HG02588 (cell line): ENCODE measurements at regions not wholly inside any gene's neighbourhood (a gene's known extent, or its start where the extent isn't known, plus 50 kb on each side); places are given as distances from the start of the nearest gene placed in this dataset.
"Not testable (repeated sequence)": the region's sequence is repeated elsewhere in the genome, so short reads cannot be mapped to it uniquely, and the experiment has no call there.

ENCODE experiments used
- ATAC-seq: cut with Tn5 transposase; IDR thresholded peaks from one replicate; pipeline ENCODE4 v1.9.1; 2021; ENCODE audit warnings: mild to moderate bottlenecking, moderate library complexity; ENCODE audit not compliant: unreplicated experiment

DNA sequence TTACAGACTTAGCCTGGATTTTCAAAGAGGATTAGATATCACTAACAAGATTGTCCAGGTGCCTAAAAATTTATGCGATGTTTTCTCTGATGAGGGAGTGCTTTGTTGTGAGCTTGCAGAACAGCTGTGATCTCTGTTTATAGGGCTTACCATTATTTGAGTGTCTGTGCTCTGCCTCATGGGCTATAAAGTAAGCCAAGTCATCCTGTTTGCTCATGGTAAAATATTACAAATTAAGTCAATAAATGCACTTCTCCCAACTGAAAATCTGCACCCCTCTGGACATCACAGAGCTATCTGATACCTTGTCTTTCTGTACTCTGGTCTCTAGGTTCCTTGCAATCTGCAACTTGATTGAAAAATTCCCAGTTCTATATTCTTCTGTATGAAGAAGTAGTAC, 293.4 kb upstream of the ACTBL2 start:
- no peak for ATAC-seq

DNA sequence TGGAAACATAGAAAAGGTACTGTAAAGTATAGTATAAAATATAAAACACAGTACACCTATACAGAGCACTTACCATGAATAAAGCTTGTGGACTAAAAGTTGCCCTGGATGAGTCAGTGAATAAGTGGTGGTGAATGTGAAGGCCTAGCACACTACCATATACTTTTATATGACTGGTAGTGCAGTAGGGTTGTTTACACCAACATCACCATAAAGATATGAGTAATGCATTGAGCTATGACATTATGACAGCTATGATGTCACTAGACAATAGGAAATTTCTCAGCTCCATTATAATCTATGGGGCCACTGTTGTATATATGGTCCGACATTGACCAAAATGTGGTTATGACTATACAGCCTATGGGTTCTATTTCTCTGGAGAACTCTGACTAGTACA, 291.8 kb upstream of the ACTBL2 start:
- no peak for ATAC-seq

DNA sequence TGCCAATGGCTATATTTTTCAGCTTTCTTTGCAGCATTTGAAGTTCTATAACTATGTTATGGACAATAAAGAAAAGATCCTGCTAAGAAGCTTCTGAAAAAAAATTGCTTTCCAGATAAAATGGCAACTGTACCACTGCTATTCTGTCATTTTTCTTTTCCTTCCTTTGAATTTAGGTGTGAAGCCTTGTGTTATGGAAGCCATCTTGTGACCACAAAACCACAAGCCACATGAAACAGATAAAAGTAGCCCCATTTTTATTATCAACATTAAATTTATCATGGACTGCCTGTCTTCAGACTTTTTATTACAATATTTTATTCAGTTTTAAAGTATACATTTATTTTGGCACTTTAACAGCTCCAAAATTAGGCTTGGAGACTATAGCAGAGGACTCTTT, 289.9 kb upstream of the ACTBL2 start:
- no peak for ATAC-seq

DNA sequence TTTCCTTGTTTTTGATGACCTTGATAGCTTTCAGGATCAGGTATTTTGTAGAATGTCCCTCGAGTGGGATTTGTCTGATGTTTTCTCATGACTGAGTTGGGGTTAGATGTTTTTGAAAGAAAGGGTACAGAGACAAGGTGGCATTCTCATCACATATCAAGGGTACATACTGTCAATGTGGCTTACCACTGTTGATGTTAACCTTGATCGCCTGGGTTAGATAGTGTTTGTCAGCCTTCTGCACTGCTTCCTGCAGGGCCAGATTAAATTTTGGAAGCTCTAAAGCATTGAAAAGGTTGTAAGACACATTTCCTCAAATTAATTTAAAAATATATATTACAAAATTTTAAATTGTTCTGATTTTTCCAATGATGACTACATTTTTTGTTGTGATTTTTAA, 287.4 kb upstream of the ACTBL2 start:
- no peak for ATAC-seq

DNA sequence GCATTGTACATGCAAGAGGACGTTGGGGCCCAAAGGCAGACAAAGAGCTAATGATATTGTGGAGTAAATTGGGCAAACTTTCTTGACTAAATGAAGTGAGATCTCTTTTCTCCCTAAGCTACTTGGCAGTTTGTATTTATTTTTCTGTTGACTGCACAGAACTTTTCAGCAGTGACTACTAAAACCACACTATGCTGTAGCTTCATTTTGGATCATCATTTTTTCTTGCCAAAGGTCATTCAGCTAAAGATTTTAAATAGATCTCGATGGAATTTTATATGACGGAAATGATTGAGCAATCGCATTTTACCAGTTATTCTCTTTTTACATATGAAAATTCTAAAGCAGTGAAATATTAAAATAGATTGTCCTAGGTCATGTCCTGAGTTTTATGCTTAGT, 286.1 kb upstream of the ACTBL2 start:
- ATAC-seq, result no peak

DNA sequence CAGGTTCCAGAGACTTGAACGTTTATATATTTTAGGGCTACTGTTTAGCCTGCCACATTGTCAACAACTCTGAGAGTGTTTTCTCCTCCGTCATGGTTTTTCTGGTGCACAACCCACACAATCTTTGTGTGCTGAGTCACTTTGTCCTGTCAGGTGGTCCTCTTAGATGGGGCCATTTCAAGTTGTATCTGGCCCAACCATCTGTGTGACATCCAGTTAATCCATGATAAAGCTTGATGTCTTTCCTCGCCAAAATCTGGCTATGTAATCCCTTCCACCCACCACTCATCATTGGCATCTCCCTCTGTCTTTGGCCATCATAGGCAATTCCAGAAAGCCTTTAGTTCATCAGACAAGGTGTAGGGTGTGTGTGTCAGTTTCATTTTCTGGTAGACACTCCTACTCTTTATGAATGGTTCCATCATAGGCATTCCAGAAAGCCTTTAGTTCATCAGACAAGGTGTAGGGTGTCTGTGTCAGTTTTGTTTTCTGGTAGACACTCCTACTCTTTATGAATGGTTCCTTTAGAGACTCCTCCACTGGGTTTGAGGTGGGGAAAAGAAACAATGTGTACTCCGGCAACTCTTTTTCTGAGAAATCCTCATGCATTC, 282.0 kb upstream of the ACTBL2 start:
- no peak for ATAC-seq

DNA sequence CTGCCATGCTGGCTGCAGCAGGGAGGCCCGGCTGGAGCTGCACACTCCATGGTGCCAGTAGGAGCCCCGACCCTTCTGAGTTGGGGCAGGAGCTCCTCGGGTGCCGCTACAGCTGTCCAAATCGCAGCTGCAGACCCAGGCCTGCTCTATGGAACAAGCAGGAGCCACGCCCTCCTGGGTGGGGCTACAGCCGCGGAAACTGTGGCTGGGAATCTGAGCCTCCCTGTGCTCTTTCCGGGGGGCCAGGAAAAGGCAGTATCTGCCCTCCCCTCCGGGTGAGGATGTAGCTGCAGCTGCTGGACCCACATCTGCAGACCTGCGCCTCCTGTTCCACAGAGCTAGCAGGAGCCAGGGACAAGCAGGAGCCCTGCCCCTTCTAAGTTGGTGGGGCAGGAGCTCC, 278.9 kb upstream of the ACTBL2 start:
- ATAC-seq, result no peak

DNA sequence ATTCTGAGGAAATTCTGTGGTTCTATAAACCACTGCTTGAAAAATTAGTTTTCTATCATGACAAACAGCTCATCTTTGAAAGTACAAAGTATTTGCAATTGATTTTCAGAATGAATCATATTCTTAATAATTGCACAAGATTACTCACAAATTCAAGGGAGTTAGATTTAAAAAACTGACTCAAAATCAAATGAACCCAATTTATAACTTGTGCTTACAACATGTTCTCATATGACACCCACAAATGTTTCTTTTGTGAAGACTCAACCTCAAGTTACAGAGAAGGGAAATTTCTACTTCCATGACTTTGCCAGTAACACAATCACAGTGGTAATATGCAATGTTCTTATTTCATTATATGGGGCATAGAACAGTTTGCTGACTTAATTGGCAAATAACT, 272.0 kb upstream of the ACTBL2 start:
- no peak for ATAC-seq

DNA sequence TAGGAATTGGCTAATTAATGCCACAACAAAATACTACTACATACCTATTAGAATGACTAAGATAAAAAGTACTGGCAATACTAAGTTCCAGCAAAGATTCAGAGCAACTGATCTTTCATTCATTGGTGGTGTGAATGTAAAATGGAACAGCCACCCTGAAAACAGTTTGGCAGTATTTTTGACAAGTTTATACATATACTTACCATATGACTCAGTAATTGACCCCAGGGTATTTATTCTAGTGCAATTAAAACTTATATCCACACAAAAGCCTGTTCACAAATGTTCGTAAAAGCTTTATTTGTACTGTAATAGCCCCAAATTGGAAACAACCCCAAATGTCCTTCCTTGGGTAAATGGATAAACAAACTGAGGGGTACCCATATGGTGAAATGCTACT, 270.8 kb upstream of the ACTBL2 start:
- no peak for ATAC-seq

DNA sequence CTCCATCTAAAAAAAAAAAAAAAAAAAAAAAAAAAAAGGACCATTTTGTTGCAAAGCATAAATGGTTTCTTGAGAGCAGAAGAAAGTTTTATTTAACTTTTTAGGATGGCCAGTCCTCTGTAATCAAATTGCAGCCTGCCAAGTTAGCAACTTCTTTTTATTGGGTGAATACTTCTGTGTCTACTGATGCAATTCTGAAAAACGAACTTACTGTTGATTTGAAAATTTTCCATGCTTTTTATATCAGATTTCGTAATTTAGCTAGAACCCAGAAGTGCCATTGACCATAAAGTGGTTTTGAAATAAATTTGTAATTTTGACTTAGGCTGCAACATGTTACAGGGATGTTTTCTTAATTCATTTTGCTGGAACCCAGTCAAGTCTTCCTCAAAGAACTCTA, 269.1 kb upstream of the ACTBL2 start:
- ATAC-seq, result no peak

DNA sequence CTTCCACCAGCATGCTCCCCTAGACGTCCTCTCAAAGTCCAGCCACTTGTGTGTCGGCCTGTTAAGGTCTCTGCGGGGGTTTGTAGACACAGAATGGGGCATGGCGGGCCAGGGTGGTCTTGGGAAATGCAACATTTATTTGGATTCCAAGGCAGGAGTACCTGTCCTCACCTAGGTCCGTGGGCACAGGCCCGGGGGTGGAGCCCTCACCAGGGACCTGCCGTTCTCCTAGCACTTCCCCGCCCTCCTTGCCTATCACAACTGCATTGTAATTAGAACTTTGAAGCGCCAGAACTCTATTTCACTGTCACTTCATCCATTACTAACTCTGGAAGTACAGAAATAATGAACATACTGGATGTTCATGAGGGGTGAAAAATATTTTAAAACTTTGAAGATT, 268.3 kb upstream of the ACTBL2 start:
- no peak for ATAC-seq

DNA sequence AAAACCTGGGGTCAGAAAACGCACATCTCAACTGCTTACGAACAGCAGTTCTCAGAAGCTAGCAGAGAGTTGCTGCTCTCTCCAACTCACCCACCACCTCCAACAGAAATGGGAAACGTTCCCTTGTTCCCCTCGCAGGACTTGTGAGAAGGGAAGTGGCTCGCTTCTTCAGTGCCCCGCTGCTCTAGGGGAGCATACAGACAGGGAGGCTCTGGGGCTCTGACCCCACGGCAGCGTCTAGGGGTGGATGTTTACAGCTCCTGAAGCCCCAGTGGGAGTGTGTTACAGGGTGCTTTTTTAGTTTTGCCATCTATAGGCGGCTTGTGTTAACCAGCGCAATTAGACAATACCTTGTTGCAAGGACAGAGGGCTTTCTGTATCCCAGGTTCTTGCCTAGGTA, 267.7 kb upstream of the ACTBL2 start:
- ATAC-seq, result no peak

DNA sequence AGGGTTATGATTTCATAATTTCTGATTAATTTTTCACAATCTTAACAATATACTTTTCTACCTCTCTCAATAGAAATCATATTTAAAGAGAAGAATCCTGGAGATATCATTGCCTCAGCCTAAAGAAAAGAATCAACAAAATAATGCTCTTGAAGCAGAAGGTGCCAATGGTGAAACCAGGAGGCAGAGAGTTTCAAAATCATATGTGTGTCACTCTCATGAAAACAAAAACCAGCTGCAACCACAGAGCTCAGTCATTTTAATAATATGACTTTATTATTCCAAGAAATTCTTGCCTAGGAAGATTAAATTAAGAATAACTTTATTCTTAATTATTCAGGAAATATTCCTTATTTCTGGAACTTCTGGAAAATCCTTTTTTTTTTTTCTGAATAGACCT, 266.8 kb upstream of the ACTBL2 start:
- ATAC-seq, result no peak

DNA sequence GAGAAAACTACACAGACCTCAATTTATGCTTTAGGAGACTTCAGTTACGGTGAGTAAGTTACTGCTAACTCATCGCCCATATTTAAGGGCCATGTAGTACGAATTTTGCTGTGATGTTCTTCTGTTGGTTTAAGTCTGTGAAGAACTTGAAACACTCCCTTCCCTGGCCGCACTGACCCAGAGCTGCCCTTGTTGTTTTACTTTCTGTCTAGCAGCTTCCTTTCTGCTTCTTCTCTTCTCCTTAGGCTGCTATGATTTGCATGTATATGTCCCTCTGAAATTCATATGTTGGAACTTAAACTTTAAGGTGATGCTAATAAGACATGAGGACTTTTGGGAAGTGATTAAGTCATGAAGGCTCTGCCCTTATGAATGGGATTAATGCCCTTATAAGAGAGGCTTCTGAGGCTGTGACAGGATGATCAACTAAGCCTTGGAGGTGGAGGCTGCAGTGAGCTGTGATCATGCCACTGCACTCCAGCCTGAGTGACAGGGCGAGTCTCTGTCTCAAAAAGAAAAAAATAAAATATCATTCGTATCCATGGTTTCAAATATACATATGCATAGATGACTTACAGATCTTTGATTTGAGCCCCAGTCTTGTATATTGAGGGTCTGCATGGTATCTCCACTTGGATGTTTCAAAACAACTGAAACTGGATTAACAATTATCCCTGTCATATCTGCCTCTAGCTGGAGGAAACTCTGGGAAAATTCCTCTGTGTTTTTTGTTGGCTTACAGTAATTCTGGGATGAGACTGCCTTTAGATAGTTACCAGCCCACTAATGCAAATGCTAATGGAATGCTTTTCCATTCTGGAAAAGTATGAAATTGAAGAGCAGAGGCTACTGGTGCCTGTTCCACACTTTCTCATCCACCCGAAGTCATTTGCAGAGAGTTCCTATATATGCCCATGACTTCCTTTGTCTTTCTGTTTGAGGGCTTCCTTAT, 263.4 kb upstream of the ACTBL2 start:
- ATAC-seq, result no peak

DNA sequence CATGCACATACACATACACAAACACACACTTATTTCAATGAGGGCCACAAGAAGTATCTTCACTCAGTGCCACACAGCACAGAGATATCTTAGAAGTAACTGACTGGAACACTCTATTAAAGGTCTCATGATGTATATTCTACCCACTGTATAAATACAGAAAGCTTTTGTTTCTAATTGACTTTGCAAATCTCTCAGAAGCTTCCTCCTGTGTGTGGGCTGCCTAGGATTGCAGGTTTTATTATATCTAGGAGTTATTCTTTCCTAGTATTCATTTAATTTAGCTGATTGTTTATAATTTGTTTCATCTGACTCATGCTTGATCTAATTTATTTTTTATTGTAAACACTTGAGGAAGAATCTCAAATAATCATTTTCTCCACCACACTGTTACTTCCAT, 262.4 kb upstream of the ACTBL2 start:
- ATAC-seq, result no peak

DNA sequence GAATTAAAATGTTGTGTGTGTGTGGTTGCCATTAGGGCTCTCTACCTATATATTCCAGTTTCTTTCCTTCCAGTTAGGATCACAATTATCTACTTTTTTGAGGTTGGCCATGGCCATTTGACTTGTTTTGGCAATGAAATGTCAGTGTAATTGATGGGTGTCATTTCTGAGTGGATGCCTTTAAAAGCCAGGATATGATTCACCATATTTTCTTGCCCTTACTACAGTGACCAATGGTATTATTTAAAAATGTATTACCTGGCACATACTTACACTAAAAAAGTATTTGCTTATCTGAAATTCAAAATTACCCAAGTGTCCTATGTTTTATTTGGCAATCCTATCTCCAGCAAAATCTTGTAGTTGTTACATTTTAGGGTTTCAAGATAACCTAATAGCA, 258.7 kb upstream of the ACTBL2 start:
- ATAC-seq, result no peak

DNA sequence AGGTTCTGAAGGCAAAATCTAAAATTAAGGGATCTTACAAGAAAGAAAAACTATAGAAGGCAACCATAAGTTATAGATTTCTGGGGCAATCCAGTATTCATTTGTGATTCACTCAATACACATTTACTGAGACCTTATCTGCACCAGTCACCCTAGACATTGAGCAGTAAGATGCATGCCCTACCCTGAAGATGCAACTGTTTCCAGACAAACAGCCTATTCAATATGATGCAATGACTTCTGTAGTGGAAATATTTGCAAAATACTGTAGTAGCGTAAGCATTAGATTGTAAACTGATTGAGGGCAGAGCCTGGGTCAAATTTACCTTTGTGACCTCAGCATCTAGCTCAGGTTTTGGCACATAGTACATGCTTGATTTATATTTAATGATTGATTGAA, 256.2 kb upstream of the ACTBL2 start:
- ATAC-seq, result no peak

DNA sequence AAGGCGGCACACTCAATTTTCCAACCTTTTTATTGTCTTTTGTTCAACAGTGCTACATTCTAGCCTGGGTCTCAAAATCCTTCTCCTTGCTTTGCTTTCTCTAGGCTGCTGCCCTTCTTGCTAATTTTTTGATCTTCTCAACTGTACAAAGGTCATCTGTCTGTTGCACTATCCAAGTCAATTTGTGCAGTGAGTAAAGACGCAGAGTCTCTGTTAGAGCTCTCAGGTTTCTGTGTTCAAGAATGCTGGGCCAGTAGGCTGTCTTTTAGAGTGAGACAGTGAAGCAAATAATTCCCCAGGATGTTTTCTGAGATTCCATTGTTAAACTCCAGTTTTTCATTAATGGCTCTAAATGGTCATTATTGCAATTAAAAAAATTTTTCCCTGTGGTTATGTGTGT, 255.7 kb upstream of the ACTBL2 start:
- no peak for ATAC-seq

DNA sequence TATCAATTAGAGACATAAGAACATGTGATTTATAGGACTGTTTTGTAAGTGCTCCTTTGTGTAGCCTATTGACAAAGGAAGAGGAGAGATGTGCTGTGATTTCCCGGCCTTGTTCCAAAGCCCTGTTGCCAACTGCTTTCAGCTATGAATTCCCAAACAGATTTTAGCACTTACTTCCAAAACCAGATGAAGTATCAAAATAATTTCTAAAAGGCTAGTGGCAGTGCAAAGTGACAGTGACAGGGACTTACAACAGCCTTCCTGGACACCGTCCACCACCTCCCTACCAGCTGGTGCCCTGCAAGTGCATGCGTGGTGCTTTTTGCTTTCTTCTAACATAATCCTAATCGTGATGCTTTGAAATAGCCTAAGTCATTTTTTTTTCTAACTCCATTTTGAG, 254.1 kb upstream of the ACTBL2 start:
- ATAC-seq, result no peak

DNA sequence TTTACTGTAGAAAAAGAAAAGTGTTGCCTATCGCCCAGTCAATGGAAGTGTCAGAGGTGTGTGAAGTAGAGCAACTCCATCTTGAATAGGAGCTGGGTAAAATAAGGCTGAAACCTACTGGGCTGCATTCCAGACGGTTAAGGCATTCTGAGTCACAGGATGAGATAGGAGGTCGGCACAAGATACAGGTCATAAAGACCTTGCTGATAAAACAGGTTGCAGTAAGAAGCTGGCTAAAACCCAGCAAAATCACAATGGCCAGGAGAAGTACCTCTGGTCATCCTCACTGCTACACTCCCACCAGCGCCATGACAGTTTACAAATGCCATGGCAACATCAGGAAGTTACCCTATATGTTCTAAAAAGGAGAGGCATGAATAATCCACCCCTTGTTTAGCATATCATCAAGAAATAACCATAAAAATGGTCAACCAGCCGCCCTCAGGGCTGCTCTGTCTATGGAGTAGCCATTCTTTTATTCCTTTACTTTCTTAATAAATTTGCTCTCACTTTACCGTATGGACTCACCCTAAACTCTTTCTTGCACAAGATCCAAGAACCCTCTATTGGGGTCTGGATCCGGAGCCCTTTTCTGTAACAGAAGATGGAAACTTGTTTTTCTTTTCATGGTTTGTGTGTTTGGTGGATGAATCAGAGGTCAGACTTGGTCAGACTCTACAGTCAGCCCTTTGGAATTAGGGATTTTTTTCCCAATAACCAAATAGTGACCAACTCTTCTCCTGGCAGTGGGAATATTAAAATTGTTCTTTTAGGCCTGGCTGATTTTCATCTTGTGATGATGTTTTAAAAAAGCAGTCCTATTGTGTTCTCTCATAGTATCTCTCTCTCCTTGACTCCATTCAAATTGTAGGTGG, 252.9 kb upstream of the ACTBL2 start:
- not testable (repeated sequence) for ATAC-seq

DNA sequence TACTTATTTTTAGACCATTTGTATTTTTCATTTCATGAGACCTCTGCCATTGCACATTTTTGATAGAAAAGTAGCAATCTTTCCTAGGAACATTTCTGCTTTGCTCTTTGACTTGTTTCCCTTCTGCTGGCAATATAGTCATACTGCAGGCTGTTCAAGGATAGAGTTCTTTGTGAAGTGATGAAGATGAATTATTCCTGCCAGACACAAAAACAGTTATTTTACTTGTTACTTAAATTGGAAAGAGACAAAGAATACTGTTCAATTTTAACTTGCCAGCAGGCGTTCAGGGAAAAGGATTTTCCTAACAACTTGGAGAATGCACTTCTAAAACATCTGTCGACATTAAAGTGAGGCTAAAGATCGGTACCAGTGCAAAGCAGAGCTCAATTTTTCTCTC, 251.7 kb upstream of the ACTBL2 start:
- no peak for ATAC-seq

DNA sequence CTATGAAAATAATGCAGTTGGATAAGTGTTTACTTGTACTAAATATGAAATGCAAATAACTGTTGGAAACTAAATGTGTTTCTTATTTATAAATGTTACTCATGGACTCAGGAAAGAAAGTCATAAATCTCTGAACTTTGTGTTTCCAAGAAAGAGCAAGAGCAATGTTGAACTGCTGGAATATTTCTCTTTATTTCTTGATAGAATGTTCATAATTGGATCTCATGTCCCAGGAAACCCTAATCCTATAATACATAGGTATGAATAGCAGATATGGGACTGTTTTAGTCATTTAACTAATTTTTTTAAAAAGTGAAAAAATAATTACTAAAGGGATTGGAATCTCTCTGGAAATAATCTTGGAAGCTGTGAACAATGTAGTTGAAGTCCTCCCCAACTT, 245.0 kb upstream of the ACTBL2 start:
- no peak for ATAC-seq
